ENCODE measurements at regions not wholly inside any gene's neighbourhood (a gene's known extent, or its start where the extent isn't known, plus 50 kb on each side); places are given as distances from the start of the nearest gene placed in this dataset.

DNA sequence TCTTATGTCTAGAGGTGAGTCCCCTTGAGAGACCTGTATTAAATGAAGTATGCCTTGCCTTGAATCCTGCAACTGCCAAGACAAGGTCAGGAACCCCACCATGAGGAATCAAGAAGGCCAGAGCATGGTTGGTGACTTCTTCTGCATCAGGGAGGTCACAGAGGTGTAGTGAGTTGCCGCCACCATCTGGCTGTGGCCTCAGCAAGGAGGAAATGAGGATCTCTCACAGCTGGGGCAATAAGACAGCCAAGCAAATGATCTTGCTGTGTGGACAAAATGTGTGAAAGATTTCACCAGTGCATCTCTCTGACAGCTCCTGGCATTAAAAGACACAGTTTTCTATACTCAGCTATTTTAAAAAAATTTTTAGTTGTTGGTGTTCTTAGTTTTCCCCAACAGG, 611.0 kb downstream of the DOK5 start:
- TF ChIP-seq, protein P1, sequence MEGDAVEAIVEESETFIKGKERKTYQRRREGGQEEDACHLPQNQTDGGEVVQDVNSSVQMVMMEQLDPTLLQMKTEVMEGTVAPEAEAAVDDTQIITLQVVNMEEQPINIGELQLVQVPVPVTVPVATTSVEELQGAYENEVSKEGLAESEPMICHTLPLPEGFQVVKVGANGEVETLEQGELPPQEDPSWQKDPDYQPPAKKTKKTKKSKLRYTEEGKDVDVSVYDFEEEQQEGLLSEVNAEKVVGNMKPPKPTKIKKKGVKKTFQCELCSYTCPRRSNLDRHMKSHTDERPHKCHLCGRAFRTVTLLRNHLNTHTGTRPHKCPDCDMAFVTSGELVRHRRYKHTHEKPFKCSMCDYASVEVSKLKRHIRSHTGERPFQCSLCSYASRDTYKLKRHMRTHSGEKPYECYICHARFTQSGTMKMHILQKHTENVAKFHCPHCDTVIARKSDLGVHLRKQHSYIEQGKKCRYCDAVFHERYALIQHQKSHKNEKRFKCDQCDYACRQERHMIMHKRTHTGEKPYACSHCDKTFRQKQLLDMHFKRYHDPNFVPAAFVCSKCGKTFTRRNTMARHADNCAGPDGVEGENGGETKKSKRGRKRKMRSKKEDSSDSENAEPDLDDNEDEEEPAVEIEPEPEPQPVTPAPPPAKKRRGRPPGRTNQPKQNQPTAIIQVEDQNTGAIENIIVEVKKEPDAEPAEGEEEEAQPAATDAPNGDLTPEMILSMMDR (IDR thresholded peaks at IDR 0.05): no peak
- no peak for TF ChIP-seq POLR2A (IDR thresholded peaks at IDR 0.05)
